ENCODE measurements at regions not wholly inside any gene's neighbourhood (a gene's known extent, or its start where the extent isn't known, plus 50 kb on each side); places are given as distances from the start of the nearest gene placed in this dataset.

GRCh38 chr12:91414636-91415035 is 232.0 kb upstream of the DCN start:
- no peaks in the 10 kb centered on the region for H3K27me3 ChIP-seq (ENCODE audit: control insufficient read depth, insufficient read depth, low read length)
- H3K4me3 ChIP-seq (ENCODE audit: insufficient read depth, low read depth, low read length): no peak overlapping the region

GRCh38 chr12:91413581-91414546 is 231.2 kb upstream of the DCN start:
- Histone ChIP-seq H3K4me3 (ENCODE audit: insufficient read depth, low read depth, low read length) (no peak overlapping the region), H3K27me3 (ENCODE audit: control insufficient read depth, insufficient read depth, low read length) (no peaks in the 10 kb centered on the region), H3K36me3 (replicated peaks; ENCODE audit: control insufficient read depth, insufficient read depth, low read length) (no peaks in the 10 kb centered on the region)
- DNase-seq: no peak

More at GRCh38 chr12:91414636-91415035, 232.0 kb upstream of the DCN start:
- no peaks in the 10 kb centered on the region for H3K36me3 ChIP-seq (replicated peaks; ENCODE audit: control insufficient read depth, insufficient read depth, low read length)
- no peak for DNase-seq

DNA sequence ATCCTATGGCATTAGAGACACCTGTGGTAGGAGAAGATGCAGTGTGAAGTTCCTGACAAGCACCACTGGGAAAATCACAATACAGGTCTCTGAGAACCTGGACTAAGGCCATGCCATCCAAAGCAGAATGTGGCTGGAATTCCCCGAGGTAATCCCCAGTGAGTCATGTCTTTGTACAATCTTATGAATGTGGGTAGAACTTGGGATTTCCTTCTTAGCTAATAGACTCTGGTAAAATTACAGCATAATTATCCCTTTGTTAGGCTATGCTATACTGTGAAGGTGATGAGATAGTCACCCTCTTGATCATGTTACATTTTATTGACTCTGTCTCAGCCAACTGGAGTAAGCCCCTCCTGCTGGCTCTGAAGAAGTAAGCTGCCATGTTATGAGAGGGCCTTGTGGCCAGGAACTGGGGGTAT is 224.3 kb upstream of the DCN start:
- no peak for DNase-seq
- Histone ChIP-seq H3K4me3 (ENCODE audit: insufficient read depth, low read depth, low read length) (no peak overlapping the region), H3K27me3 (ENCODE audit: control insufficient read depth, insufficient read depth, low read length) (no peaks in the 10 kb centered on the region), H3K36me3 (replicated peaks; ENCODE audit: control insufficient read depth, insufficient read depth, low read length) (no peaks in the 10 kb centered on the region)

GRCh38 chr12:91404441-91404840 is 221.8 kb upstream of the DCN start:
- Histone ChIP-seq H3K27me3 (ENCODE audit: control insufficient read depth, insufficient read depth, low read length) (no peaks in the 10 kb centered on the region), H3K4me3 (ENCODE audit: insufficient read depth, low read depth, low read length) (no peak overlapping the region), H3K36me3 (replicated peaks; ENCODE audit: control insufficient read depth, insufficient read depth, low read length) (no peaks in the 10 kb centered on the region)
- no peak for DNase-seq

DNA sequence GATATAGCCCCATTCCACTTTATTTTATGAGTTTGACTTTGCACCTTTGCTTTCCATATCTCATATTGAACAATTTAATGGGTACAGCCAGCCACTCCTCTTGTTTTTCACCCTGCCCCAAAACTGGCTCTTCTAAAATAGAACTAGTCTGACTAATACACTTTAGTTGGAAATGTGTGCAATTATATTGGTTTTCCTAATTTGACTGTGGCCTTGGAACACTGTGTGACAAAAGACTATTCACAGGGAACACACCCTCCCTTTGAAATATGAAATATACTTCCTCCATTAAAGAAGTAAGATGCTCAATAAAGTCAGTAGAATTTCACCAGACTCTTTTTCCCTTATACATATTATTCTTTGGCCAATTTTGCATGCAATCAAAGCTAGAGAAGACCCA is 218.6 kb upstream of the DCN start:
- no peak for DNase-seq
- Histone ChIP-seq H3K4me3 (ENCODE audit: insufficient read depth, low read depth, low read length) (no peak overlapping the region), H3K36me3 (replicated peaks; ENCODE audit: control insufficient read depth, insufficient read depth, low read length) (no peaks in the 10 kb centered on the region), H3K27me3 (ENCODE audit: control insufficient read depth, insufficient read depth, low read length) (no peaks in the 10 kb centered on the region)

DNA sequence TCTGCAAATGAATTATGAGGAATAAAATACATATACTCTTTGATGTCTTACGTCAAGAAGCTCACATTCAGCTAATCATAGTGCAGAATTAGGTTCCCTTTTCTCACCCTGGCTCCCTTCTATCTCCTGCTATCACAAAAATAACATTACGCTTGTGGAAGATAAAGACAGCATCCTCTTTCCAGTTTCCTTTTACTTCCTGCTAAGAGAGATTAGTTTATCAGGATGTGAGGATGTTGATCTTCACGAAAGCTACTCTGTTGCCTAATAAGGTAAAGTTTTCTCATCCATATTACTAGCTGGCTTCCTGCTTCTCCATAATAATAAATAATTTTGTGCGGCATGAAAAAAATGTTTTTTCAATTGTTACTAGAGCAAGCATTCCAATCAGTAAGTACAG is 217.7 kb upstream of the DCN start:
- DNase-seq: no peak
- Histone ChIP-seq H3K27me3 (ENCODE audit: control insufficient read depth, insufficient read depth, low read length) (no peaks in the 10 kb centered on the region), H3K36me3 (replicated peaks; ENCODE audit: control insufficient read depth, insufficient read depth, low read length) (no peaks in the 10 kb centered on the region), H3K4me3 (ENCODE audit: insufficient read depth, low read depth, low read length) (no peak overlapping the region)

- no peak for DNase-seq
- H3K27me3 ChIP-seq (ENCODE audit: control insufficient read depth, insufficient read depth, low read length): no peaks in the 10 kb centered on the region
Measured at GRCh38 chr12:91397866-91398532, 215.4 kb upstream of the DCN start.

GRCh38 chr12:91396293-91396692 is 213.7 kb upstream of the DCN start:
- Histone ChIP-seq H3K36me3 (replicated peaks; ENCODE audit: control insufficient read depth, insufficient read depth, low read length) (no peaks in the 10 kb centered on the region), H3K4me3 (ENCODE audit: insufficient read depth, low read depth, low read length) (no peak overlapping the region), H3K27me3 (ENCODE audit: control insufficient read depth, insufficient read depth, low read length) (no peaks in the 10 kb centered on the region)
- no peak for DNase-seq

More at GRCh38 chr12:91397866-91398532, 215.4 kb upstream of the DCN start:
- Histone ChIP-seq H3K4me3 (ENCODE audit: insufficient read depth, low read depth, low read length) (no peak overlapping the region), H3K36me3 (replicated peaks; ENCODE audit: control insufficient read depth, insufficient read depth, low read length) (no peaks in the 10 kb centered on the region)

GRCh38 chr12:91395628-91396135 is 213.1 kb upstream of the DCN start:
- DNase-seq: no peak
- no peak overlapping the region for H3K4me3 ChIP-seq (ENCODE audit: insufficient read depth, low read depth, low read length)
- no peaks in the 10 kb centered on the region for H3K27me3 ChIP-seq (ENCODE audit: control insufficient read depth, insufficient read depth, low read length)
- no peaks in the 10 kb centered on the region for H3K36me3 ChIP-seq (replicated peaks; ENCODE audit: control insufficient read depth, insufficient read depth, low read length)

DNA sequence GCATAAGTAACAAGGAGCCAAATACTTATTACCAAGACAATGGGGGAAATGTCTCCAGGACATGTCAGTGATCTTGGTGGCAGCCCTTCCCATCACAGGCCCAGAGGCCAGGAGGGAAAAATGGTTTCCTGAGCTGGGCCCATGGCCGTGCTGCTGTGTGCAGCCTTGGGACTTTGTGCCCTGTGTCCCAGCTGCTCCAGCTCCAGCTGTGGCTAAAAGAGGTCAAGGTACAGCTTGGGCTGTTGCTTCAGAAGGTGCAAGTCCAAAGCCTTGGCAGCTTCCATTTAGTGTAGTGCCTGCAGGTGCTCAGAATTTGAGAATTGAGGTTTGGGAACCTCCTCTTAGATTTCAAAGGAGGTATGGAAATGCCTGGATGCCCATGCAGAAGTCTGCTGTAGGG is 212.3 kb upstream of the DCN start:
- H3K27me3 ChIP-seq (ENCODE audit: control insufficient read depth, insufficient read depth, low read length): no peaks in the 10 kb centered on the region
- no peak for DNase-seq
- H3K4me3 ChIP-seq (ENCODE audit: insufficient read depth, low read depth, low read length): no peak overlapping the region
- H3K36me3 ChIP-seq (replicated peaks; ENCODE audit: control insufficient read depth, insufficient read depth, low read length): no peaks in the 10 kb centered on the region

DNA sequence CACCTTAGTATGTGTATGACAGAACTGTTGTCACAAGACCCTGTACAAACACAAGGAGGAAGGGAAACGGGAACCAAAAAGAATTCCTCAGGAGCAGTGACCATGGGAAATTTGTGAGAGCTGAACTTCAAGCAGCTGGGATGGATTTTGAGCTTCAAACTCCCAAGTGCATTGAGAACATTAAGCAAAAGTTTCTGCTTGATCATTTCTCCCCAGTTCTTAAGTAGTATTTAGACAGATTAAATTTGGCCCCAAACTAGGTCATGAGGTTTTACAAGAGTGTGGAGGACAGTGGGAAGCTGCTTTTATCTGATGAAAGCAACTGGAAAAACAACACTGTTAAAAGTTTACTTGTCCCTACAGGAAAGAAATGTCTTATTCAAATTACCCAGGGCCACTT is 206.0 kb upstream of the DCN start:
- H3K4me3 ChIP-seq (ENCODE audit: insufficient read depth, low read depth, low read length): no peak overlapping the region
- no peak for DNase-seq
- no peaks in the 10 kb centered on the region for H3K27me3 ChIP-seq (ENCODE audit: control insufficient read depth, insufficient read depth, low read length)
- no peaks in the 10 kb centered on the region for H3K36me3 ChIP-seq (replicated peaks; ENCODE audit: control insufficient read depth, insufficient read depth, low read length)

GRCh38 chr12:91387461-91388134 is 205.0 kb upstream of the DCN start:
- Histone ChIP-seq H3K27me3 (ENCODE audit: control insufficient read depth, insufficient read depth, low read length) (no peaks in the 10 kb centered on the region), H3K4me3 (ENCODE audit: insufficient read depth, low read depth, low read length) (no peak overlapping the region), H3K36me3 (replicated peaks; ENCODE audit: control insufficient read depth, insufficient read depth, low read length) (no peaks in the 10 kb centered on the region)
- DNase-seq: no peak

- DNase-seq: no peak
- no peak overlapping the region for H3K4me3 ChIP-seq (ENCODE audit: insufficient read depth, low read depth, low read length)
- H3K36me3 ChIP-seq (replicated peaks; ENCODE audit: control insufficient read depth, insufficient read depth, low read length): no peaks in the 10 kb centered on the region
- no peaks in the 10 kb centered on the region for H3K27me3 ChIP-seq (ENCODE audit: control insufficient read depth, insufficient read depth, low read length)
Measured at GRCh38 chr12:91384806-91385205, 202.2 kb upstream of the DCN start.

GRCh38 chr12:91384366-91384765 is 201.7 kb upstream of the DCN start:
- Histone ChIP-seq H3K4me3 (ENCODE audit: insufficient read depth, low read depth, low read length) (no peak overlapping the region), H3K36me3 (replicated peaks; ENCODE audit: control insufficient read depth, insufficient read depth, low read length) (no peaks in the 10 kb centered on the region), H3K27me3 (ENCODE audit: control insufficient read depth, insufficient read depth, low read length) (no peaks in the 10 kb centered on the region)
- no peak for DNase-seq

All from H7 (cell line).